GM19043 (cell line): ENCODE measurements at regions not wholly inside any gene's neighbourhood (a gene's known extent, or its start where the extent isn't known, plus 50 kb on each side); places are given as distances from the start of the nearest gene placed in this dataset.

Experiments
- ATAC-seq: cut with Tn5 transposase; IDR thresholded peaks from one replicate; pipeline ENCODE4 v1.9.1; 2021; ENCODE audit warnings: low read depth; ENCODE audit not compliant: unreplicated experiment

DNA sequence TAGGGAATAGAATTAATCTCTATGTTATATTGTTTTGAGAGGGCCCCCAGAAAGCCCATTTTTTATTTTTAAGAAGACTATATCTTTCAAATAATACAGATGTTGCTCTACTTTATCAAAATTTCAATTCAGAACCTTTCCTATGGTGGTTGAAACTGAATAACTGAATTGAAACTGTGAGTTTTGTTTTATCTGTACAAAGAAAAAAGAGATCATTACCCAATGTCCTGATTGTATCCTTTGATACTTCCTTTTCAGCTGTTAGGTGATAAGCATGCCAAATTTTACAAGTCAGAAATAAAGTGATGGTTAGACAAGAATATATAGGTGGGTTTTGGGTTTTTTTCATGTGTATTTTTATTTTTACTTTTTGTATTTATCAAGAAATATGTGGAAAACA lies 1293.1 kb upstream of the USP15 start:
- no peak for ATAC-seq

DNA sequence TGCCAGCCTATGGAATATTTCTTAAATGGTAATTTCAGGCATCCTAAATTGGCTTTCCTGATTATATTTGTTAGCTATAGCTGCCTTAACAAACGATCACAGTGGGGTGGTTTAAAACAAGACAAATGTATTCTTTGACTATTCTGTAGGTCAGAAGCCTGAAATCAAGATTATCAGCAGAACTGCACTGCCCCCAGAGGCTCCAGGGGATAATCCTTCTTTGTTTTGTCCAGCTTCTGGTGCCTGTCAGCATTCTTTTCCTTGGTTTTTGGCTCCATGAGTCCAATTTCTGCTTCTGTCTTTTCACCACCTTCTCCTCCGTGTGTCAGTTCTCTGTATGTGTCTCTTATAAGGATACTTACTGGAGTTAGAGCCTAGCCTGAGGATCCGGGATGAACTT lies 1282.2 kb upstream of the USP15 start:
- ATAC-seq, result no peak

DNA sequence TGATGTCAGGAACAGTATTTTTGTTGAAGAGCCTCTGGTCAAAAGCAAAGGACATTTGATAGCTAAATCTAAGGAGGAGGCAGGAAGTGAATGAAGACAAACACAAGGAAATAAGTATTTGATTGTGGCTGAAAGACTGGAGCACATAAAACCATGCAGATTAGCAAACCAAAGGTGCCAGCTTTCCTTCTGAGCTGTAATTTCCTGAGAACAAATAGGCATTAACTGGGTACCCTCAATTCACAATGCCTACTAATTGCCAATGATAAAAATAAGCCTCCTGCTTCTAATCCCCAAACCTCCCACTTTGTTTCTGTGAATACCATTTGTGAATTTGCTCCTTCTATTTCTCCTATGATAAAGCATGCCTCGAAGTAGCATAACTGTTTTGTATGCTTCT lies 1279.6 kb upstream of the USP15 start:
- ATAC-seq, result no peak

DNA sequence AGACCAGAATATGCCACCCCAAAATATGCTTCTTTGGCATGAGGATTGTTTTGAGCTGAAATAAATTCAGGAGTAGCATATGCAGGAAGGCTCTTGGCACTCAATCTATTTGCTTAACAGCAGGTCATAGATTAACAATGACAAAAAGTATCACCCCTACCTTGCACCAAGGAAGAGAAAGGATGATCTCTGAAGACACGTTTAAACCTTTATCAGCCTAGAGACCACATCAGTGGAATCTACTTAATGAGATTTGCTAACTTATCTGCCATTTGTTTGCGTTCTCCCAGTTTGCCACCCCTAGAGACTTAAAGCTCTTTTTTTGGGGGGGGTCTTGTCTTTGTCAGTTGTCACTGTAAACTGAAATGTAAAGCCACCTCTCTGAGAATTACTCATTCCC lies 1278.7 kb upstream of the USP15 start:
- ATAC-seq, result no peak

DNA sequence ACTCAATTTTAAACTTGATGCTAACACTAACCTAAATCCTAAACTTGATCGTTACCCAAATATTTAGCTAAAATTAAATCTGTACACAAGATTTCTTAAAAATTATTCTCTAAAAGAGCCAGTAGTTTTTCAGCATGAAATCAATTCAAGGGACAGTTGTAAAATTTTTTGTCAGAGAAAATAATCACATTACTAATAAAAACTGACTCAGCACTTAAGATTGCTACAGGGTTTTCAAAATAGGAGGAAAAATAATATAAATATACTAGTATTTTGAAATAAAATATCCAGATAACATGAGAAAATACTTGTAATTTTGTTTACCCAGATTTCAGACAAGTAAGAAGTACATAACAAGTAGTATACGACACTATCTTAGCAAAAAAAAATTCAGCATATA lies 1268.1 kb upstream of the USP15 start:
- no peak for ATAC-seq

DNA sequence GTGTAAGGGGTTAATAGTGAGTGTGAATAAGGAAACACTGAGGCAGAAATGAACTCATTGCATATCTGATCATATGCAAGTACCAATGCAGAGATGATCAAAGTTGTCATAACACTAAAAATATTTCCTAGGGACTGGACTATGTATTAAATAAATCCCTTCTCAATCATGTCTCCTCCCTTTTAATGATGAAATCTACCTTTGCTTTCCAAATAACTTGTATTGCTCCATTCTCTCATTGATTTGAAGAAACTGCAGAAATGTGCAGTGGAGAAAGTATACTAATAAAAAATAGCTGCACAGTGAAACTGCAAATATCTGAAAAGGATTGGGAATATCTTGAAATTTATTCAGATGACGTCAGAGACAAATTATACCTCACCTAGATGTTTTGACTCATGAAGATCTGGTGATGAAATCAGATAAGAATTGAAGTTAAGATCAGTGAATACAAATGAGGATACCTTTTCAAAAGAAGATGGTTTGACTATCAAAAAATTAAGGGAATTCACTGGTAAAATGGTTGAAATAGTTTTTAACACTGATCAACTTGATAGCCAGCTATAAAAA lies 1264.9 kb upstream of the USP15 start:
- ATAC-seq, result no peak

DNA sequence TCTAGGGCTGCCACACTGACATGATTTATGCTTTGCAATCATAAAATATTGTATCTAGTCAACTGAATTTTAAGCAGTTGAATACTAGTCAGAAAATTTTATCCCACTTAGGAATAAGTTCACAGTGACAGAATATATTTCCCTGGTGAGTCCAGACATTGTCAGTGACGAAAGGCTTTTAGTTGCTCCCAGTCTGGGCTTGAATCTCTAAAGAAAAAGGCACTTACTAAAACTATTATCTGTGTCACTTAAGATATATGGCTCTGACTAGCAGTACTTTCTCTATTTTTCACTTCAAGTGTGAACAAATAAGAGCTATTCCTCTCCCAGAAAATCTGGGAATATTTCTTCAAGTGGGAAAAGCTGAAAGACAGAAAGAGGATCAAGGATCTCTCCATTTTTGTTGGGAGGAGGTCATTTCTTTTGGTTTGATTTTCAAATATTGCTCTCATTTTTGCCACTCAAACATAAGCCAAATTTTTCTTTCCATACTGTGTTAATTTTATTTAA lies 1262.3 kb upstream of the USP15 start:
- no peak for ATAC-seq

DNA sequence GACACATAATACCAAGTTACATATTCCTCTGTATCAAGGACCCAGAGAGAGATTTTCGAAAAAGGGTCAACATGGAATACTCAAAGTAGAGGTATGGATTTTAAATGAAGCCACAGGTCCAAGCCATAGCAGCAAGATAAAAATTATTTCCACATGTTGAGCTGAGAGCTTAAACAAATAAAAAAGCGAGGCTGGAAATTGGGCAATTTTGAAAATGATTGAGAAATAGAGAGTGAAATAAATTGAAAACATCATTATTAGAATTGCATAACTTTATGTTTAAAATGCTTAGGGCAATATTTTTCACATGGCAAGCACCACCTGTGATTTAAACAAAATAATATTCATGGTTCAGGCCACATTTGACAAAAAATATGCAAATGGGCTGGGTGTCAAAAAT lies 1251.0 kb upstream of the USP15 start:
- no peak for ATAC-seq

DNA sequence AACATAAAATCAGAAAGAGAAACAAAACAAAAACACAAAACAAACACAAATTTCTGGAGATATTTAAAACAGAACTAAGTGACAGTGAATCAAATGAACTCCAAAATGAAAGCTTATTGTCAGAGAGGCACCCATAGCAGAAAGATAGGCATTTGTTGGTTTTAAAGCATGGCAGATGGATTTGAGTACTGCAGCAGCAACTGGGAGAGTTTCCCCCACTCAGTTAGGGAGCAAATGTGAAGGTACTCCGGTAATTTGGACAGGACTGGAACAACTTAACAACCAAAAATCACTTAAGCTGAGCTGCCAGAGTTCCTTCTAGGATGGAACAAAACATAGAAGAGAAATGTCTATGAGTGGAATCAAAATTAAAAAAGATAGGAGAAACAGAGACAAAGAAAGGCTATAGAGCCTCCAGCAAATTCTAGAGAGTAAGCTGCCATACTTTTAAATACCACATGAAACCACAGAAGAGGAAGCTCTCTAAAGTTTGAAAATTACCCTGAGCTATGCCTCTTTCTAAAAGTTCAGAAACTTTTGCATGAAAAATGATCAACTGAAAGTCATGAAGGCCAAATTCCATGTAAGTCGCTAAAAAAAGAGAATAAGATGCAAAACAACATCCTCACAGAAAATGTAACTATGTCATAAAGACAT lies 1248.3 kb upstream of the USP15 start:
- no peak for ATAC-seq

DNA sequence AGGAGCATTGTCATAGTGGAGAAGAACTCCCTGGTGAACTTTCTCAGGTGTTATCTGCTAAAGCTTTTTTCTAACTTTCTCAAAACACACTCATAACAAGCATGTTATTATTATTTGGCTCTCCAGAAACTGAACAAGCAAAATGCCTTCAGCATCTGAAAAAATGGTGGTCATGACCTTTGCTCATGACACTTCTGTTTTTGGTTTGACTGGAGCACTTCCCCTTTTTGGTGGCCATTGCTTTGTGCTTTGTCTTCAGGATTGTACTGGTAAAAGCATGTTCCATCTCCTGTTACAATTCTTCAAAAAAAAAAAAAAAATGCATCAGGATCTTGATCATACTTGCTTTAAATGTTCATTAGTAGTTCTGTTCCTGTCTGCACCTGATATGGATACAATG lies 1241.6 kb upstream of the USP15 start:
- no peak for ATAC-seq

DNA sequence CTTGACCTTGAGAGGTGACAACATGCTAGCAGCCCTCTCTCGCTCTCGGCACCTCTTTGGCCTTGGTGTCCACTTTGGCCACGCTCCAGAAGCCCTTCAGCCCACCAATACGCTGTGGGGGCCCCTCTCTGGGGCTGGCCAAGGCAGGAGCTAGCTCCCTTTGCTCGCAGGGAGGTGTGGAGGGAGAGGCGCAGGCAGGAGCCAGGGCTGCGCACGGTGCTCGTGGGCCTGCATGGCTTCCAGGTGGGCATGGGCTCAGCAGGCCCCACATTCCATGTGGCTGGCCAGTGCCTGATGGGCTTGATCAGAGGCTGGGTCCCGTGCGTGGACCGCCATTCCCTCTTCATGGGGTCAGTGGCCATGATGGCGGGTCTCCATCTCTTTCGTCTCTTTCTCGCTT lies 1237.0 kb upstream of the USP15 start:
- ATAC-seq, result no peak

DNA sequence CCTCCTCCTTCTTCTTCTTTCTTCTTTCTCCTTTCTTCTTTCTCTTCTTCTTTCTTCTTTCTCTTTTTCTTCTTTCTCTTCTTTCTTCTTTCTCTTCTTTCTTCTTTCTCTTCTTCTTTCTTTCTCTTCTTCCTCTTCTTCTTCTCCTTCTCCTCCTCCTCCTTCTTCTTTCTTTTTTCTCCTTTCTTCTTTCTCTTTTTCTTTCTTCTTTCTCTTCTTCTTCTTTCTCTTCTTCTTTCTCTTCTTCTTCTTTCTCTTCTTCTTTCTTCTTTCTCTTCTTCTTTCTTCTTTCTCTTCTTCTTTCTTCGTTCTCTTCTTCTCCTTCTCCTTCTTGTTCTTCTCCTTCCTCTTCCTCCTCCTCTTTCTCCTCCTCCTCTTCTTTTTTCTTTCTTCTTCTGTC lies 1230.7 kb upstream of the USP15 start:
- no peak for ATAC-seq

DNA sequence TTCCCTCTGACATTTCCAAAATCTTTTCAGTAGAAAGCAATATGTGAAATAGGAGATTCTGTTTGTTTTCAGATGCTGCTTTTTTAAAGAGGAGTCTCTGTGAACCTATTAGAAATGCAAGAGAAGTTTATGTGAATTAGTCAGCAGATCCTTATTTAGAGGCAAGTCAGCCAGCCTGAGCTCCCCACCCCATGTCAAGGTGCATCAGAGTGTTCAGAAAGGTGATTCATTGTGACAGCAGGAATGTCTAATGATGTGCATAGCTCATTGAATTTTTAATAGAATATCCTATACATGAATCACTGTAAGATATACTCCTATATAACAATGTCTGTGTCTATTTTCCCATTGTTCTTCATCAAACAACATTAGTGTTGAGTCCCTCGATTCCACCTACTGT lies 1222.4 kb upstream of the USP15 start:
- no peak for ATAC-seq

DNA sequence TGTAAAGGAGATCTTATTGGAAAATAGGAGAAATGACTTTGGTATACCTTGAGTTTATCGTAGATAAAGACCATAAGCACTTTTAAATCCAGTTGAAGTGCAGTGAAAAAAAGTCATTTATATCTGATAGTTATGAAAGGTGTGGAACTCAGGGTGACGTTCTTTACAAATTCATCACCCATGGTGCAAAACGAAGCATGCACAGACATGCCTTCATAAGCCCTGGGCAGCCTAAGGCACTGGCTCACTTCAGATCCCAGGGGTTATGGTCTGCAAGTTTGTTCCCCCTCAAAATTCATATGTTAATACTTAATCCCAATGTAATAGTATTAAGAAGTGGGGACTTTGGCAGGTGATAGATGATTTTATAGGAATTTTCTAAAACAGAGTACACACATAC lies 1216.4 kb upstream of the USP15 start:
- ATAC-seq, result no peak

DNA sequence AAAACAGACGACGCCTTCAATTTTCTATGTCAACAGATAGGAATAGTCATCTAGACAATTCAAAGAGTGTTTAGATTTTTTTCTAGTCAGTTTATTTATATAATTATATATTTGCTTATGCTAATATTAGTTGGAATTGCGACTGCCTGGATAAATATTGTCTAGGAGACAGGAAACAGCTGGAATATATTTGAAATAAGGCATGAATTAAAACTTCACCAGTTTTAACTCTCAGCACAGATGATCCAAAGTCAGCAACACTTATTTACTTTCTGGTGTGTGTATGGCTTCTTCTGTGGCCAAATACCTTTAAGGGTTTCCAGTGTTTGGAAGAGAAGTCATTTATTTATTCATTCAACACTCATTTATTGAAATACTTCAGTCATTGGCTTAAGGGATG lies 1215.4 kb upstream of the USP15 start:
- no peak for ATAC-seq

DNA sequence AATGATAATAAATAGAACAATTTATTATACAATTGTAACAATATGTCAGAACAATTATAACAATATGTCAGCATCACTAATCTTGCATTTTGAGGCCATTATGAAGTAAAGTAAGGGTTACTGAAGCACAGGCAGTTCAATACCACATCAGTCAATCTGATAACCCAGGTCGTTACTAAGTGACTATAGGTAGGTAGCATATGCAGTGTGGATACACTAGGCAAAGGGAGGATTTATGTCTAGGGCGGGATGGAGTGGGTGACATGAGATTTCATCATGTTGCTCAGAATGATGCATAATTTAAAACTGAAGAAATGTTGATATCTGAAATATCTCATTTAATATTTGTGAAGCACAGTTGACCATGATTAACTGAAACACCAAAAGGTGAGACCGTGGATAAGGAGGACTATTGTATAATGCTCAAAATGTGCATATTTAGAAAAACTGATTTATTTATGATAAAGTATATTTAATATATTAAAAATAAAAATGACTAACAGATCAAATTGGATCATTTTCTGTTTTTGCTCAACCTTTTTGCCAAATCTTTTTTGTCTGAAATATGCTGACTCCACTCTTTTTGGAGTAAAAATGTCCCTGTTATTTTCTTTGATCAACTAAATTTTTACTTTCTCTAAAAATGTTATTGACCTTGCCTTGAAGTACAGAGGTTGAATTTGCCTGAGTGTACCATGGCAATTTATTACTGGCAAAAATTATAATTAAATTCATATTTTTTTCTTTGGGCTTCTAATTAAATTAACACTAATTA lies 1189.4 kb upstream of the USP15 start:
- ATAC-seq, result no peak

DNA sequence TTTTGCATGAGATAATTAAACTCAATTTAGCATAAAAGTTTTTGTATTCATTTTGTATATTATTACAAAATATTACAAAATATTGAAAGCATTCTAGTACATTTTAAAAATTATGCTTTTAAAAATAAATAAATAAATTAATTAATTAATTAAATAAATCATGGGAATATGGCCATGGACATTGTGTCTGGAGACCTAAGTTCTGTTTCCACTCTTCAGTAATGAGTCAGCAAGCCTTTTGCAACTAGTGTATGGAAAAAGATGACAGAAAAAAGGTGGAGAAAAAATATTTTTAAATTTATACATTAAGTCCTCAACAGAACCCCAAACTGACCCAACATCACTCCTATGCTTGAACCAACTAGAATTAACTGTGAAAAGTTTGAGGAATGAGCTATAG lies 1187.5 kb upstream of the USP15 start:
- ATAC-seq, result no peak

DNA sequence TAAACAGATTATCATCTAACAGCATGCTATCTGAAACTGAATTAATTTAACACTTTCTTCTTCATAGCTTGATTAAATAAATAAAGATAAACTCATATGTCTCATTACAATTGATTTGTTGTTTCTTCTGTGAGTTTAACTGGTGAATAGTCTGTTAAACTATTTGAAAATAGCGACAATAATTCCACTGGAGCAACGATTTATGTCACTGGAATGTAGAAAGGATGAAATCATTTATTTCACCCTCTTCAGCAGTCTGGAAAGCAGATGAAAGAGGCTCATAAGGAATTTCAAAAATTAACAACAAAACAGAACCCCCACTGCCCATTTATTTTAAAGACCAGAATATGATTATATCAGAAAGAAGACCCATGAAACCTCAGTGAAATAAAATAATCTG lies 1165.1 kb upstream of the USP15 start:
- ATAC-seq, result no peak

DNA sequence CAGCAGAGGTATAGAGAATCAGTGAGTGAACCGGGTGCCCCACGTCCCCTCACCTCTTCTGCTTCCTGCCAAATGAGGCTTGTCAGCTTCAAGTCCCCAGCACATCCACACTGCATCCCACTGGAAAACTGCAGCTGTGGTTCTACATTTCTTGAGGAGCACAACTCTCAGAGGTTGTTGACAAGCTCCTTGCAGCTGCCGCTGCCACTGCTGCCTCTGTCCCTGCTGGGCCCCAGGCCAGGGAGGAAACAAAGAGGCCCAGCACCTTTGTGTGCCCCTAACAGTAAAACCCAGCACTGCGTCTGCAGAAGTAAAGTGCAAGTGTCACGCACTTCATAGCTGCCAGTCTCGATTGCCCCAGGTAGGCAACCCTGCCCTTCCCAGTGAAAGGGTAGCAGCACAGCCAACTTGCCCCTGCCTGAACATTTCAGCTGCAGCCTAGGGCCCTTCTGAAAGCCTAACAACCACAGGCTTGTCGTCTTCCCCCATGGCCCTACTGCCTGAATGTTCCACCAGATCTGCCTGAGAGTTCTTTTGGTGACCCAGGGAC lies 1162.1 kb upstream of the USP15 start:
- no peak for ATAC-seq

DNA sequence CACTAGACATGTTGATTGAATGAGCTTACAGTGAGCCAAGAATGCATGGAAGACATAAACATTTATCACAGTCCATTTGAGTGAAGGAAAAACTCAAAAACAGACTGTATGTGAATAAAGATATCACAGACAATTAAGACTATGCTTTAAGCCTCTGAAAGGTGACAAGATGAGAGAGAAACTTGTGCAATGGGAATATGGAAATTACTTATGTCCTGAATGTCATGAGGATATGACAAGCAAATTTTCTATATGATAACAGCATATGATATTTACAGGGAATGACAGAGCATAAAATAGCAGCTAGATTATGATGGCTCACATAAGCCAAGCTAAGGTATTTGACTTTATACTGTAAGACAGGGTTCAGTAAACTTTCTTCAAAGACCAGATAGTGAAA lies 1153.1 kb upstream of the USP15 start:
- ATAC-seq, result no peak

DNA sequence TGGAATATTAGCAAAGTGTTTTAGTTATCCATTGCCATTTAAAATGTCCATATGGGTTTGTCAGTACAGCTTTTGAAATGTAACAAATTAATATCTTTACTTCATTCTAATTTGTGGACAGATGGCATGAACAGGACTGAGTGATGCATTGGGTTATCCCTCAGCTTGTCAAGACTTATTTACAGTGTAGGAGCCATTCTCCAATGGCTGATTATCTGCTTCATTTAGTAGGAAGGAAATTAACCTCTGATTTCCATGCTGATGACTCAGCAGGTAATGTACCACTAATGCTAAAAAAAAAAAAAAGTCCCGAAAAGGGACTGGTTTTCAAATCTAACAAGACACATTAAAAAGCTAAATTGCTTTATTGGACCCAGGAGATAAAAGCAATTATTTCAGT lies 1149.0 kb upstream of the USP15 start:
- ATAC-seq, result no peak
